GM23338 (cell line): ENCODE measurements at regions not wholly inside any gene's neighbourhood (a gene's known extent, or its start where the extent isn't known, plus 50 kb on each side); places are given as distances from the start of the nearest gene placed in this dataset.
"Not testable (repeated sequence)": the region's sequence is repeated elsewhere in the genome, so short reads cannot be mapped to it uniquely, and the experiment has no call there.

Experiments
- CTCF ChIP-seq, 2 experiments: fragments of 200-600 bp in 1 of 2; sonication (generic) in 1 of 2; conservative IDR thresholded peaks; 2 replicates each; pipeline versions ENCODE4 v1.5.1 to v1.6.1; 2016 to 2017; ENCODE audit warnings: antibody characterized with exemption in 2 of 2, low read depth in 2 of 2, mild to moderate bottlenecking in 2 of 2, moderate library complexity in 1 of 2
- POLR2AphosphoS5 ChIP-seq: IDR thresholded peaks from 2 replicates; pipeline ENCODE4 v1.6.1; 2016; ENCODE audit warnings: antibody characterized with exemption, low read depth
- ZNF114 ChIP-seq: fragments of 250-450 bp; sonication (Bioruptor Pico); IDR thresholded peaks from 2 replicates; pipeline ENCODE4 v1.5.0; 2020; ENCODE audit warnings: mild to moderate bottlenecking, moderate library complexity
- TF ChIP-seq, protein P1 (sequence below): IDR thresholded peaks from one replicate; pipeline ENCODE4 v1.6.1; 2018; ENCODE audit warnings: antibody characterized with exemption; ENCODE audit not compliant: unreplicated experiment

DNA sequence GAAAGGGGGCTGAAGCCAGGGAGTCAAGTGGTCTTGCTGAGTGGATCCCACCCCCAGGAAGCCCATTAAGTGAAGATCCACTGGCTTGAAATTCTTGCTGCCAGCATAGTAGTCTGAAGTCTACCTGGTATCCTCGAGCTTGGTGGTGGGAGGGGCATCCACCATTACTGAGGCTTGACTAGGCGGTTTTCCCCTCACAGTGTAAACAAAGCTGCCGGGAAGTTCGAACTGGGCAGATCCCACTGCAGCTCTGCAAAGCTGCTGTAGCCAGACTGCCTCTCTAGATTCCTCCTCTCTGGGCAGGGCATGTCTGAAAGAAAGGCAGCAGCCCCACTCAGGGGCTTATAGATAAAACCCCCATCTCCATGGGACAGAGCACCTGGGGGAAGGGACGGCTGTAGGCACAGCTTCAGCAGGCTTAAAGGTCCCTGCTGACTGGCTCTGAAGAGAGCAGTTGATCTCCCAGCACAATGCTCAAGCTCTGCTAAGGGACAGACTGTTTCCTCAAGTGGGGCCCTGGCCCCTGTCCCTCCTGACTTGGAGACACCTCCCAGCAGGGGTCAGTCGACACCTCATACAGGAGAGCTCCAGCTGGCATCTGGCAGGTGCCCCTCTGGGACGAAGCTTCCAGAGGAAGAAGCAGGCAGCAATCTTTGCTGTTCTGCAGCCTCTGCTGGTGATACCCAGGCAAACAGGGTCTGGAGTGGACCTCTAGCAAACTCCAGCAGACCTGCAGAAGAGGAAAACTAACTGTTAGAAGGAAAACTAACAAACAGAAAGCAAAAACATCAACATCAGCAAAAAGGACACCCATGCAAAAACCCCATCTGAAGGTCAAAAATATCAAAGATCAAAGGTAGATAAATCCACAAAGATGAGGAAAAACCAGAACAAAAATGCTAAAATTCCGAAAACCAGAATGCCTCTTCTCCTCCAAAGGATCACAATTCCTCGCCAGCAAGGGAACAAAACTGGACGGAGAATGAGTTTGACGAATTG lies 140.6 kb downstream of the FAM170A start:
- not testable (repeated sequence) for TF ChIP-seq POLR2AphosphoS5; CTCF (conservative IDR thresholded peaks at IDR 0.05; ENCODE audit: low read depth in 2 of 2); ZNF114
- TF ChIP-seq, protein P1, sequence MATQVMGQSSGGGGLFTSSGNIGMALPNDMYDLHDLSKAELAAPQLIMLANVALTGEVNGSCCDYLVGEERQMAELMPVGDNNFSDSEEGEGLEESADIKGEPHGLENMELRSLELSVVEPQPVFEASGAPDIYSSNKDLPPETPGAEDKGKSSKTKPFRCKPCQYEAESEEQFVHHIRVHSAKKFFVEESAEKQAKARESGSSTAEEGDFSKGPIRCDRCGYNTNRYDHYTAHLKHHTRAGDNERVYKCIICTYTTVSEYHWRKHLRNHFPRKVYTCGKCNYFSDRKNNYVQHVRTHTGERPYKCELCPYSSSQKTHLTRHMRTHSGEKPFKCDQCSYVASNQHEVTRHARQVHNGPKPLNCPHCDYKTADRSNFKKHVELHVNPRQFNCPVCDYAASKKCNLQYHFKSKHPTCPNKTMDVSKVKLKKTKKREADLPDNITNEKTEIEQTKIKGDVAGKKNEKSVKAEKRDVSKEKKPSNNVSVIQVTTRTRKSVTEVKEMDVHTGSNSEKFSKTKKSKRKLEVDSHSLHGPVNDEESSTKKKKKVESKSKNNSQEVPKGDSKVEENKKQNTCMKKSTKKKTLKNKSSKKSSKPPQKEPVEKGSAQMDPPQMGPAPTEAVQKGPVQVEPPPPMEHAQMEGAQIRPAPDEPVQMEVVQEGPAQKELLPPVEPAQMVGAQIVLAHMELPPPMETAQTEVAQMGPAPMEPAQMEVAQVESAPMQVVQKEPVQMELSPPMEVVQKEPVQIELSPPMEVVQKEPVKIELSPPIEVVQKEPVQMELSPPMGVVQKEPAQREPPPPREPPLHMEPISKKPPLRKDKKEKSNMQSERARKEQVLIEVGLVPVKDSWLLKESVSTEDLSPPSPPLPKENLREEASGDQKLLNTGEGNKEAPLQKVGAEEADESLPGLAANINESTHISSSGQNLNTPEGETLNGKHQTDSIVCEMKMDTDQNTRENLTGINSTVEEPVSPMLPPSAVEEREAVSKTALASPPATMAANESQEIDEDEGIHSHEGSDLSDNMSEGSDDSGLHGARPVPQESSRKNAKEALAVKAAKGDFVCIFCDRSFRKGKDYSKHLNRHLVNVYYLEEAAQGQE = not testable (repeated sequence)
